Breast epithelium (tissue), 4 donors: ENCODE measurements at regions not wholly inside any gene's neighbourhood (a gene's known extent, or its start where the extent isn't known, plus 50 kb on each side); places are given as distances from the start of the nearest gene placed in this dataset.

Experiments used
- DNase-seq, 2 donors: peaks; one replicate each; pipeline ENCODE4 v3.0.0-alpha.2; 2019; ENCODE audit warnings: low spot score in 2 of 2
- H3K27ac ChIP-seq, 2 donors: fragments of 200-600 bp; sonication (generic) in 1 of 2; one replicate each; pipeline ENCODE4 v1.5.1; 2016 to 2019; ENCODE audit warnings: mild to moderate bottlenecking in 1 of 2
- H3K27me3 ChIP-seq, 2 donors: fragments of 200-600 bp; sonication (generic) in 1 of 2; one replicate each; pipeline versions ENCODE4 v1.5.1 to v1.6.0; 2017 to 2019; ENCODE audit warnings: control low read depth in 1 of 2, mild to moderate bottlenecking in 1 of 2
- H3K36me3 ChIP-seq: fragments of 200-600 bp; one replicate; pipeline ENCODE4 v1.5.1; 2019
- H3K4me1 ChIP-seq, 2 donors: fragments of 200-600 bp; sonication (generic); one replicate each; pipeline ENCODE4 v1.5.1; 2016 to 2019; ENCODE audit warnings: control low read depth in 1 of 2
- H3K4me3 ChIP-seq, 3 donors: fragments of 200-600 bp; sonication (generic); 1 replicate in 2 of 3; 2 replicates in 1 of 3; pipeline ENCODE4 v1.5.1; 2016 to 2019; ENCODE audit warnings: mild to moderate bottlenecking in 3 of 3, moderate library complexity in 2 of 3
- H3K9me3 ChIP-seq, 2 donors: fragments of 200-600 bp; sonication (generic) in 1 of 2; one replicate each; pipeline ENCODE4 v1.5.1; 2016 to 2019; ENCODE audit warnings: control low read depth in 1 of 2
- CTCF ChIP-seq, 3 donors: fragments of 450-650 bp; IDR thresholded peaks; one replicate each; pipeline ENCODE4 v1.5.1; 2016 to 2017; ENCODE audit warnings: antibody characterized with exemption in 3 of 3, mild to moderate bottlenecking in 3 of 3, moderate library complexity in 3 of 3
- POLR2A ChIP-seq: fragments of 450-650 bp; IDR thresholded peaks from one replicate; pipeline ENCODE4 v1.6.1; 2016; ENCODE audit warnings: antibody characterized with exemption, mild to moderate bottlenecking, moderate library complexity
- POLR2AphosphoS5 ChIP-seq, 3 donors: sonication (generic); formaldehyde crosslinking; IDR thresholded peaks; one replicate each; pipeline ENCODE4 v1.6.1; 2017; ENCODE audit warnings: antibody characterized with exemption in 3 of 3
- intact Hi-C: fragments of 100-400 bp; cut with DNase I; formaldehyde crosslinking; loops from one replicate; pipeline ENCODE4 v1.15.1; 2023; ENCODE audit warnings: low total_unique reads

DNA sequence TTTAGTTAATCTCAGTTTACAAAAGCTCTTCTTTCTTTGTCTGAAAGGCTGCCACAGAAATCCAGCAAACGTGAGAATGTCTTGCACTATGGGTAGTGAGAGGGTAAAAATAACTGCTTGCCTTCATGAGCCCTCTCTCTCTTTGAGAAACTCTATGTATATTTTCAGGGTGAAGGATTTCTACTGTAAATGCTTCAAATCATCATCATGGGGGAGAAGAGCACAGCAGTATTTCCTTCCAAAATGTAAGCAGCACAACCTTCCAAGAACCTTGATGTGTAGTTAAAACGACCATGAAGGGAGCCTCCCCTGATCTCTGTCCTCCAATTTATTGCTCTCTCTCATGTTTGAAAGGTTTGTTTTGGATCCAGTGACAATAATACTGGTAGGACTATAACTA is 141.3 kb upstream of the CENPW start:
- H3K36me3 ChIP-seq: no peaks in the 10 kb centered on the region
- H3K27ac ChIP-seq: no peak overlapping the region
- TF ChIP-seq POLR2A (no peak), CTCF (IDR thresholded peaks at IDR 0.05) (no peak), POLR2AphosphoS5 (IDR thresholded peaks at IDR 0.05) (no peak)
- DNase-seq: no peak
- no peak overlapping the region for H3K4me3 ChIP-seq
- no peaks in the 10 kb centered on the region for H3K27me3 ChIP-seq
- H3K9me3 ChIP-seq: no peaks in the 10 kb centered on the region
- intact Hi-C loops: no loop called here
- no peaks in the 10 kb centered on the region for H3K4me1 ChIP-seq

DNA sequence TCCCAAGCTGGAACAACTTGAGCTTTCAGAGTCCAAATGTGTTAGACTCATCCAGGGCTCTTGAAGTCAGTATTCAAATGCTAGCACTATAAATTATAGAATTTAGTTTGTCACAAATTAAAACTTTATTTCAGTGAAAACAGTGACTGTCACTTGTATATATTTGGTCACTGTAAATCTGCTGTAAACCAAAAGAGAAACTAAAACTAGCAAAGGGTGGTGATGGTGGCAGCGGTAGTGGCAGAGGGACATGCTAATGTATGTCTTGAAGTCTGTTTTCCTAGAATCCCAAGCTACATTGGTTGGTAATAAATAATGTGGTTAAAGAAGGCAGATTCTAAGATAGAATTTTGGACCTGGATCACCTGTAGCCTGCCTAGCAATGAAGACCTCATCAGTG is 140.4 kb upstream of the CENPW start:
- no peaks in the 10 kb centered on the region for H3K4me1 ChIP-seq
- intact Hi-C loops: no loop called here

GRCh38 chr6:126202707-126203106 is 137.2 kb upstream of the CENPW start:
- Histone ChIP-seq H3K4me3 (no peak overlapping the region), H3K4me1 (no peaks in the 10 kb centered on the region), H3K36me3 (no peaks in the 10 kb centered on the region), H3K27ac (no peak overlapping the region), H3K9me3 (no peaks in the 10 kb centered on the region), H3K27me3 (no peaks in the 10 kb centered on the region)
- no peak for DNase-seq
- intact Hi-C loops: loop anchor here (10.0 kb wide), 1 partner anchor 1598 kb away; no protein-coding TSS in a partner anchor
- no peak for TF ChIP-seq POLR2A
- TF ChIP-seq CTCF (IDR thresholded peaks at IDR 0.05): no peak
- no peak for TF ChIP-seq POLR2AphosphoS5 (IDR thresholded peaks at IDR 0.05)

More for the DNA sequence above, 140.4 kb upstream of the CENPW start:
- DNase-seq: no peak
- no peaks in the 10 kb centered on the region for H3K27me3 ChIP-seq
- TF ChIP-seq POLR2AphosphoS5 (IDR thresholded peaks at IDR 0.05) (no peak), CTCF (IDR thresholded peaks at IDR 0.05) (no peak), POLR2A (no peak)
- no peaks in the 10 kb centered on the region for H3K36me3 ChIP-seq
- H3K4me3 ChIP-seq: no peak overlapping the region
- H3K9me3 ChIP-seq: no peaks in the 10 kb centered on the region
- no peak overlapping the region for H3K27ac ChIP-seq

GRCh38 chr6:126204126-126204525 is 135.8 kb upstream of the CENPW start:
- H3K4me1 ChIP-seq: no peaks in the 10 kb centered on the region
- H3K36me3 ChIP-seq: no peaks in the 10 kb centered on the region
- H3K27me3 ChIP-seq: no peaks in the 10 kb centered on the region
- intact Hi-C loops: loop anchor here (10.0 kb wide), 1 partner anchor 1599 kb away; no protein-coding TSS in a partner anchor
- no peak for DNase-seq
- TF ChIP-seq POLR2A (no peak), POLR2AphosphoS5 (IDR thresholded peaks at IDR 0.05) (no peak), CTCF (IDR thresholded peaks at IDR 0.05) (no peak)
- no peak overlapping the region for H3K4me3 ChIP-seq
- H3K27ac ChIP-seq: no peak overlapping the region
- no peaks in the 10 kb centered on the region for H3K9me3 ChIP-seq

- Histone ChIP-seq H3K4me1 (no peaks in the 10 kb centered on the region), H3K4me3 (no peak overlapping the region), H3K27ac (no peak overlapping the region), H3K27me3 (no peaks in the 10 kb centered on the region), H3K9me3 (no peaks in the 10 kb centered on the region), H3K36me3 (no peaks in the 10 kb centered on the region)
- TF ChIP-seq POLR2AphosphoS5 (IDR thresholded peaks at IDR 0.05) (no peak), CTCF (IDR thresholded peaks at IDR 0.05) (no peak), POLR2A (no peak)
- intact Hi-C loops: loop anchor here (10.0 kb wide), 1 partner anchor 1600 kb away; no protein-coding TSS in a partner anchor
- no peak for DNase-seq
These were observed 135.3 kb upstream of the CENPW start for GRCh38 chr6:126204598-126204997.
